ENCODE measurements at regions not wholly inside any gene's neighbourhood (a gene's known extent, or its start where the extent isn't known, plus 50 kb on each side); places are given as distances from the start of the nearest gene placed in this dataset.

DNA sequence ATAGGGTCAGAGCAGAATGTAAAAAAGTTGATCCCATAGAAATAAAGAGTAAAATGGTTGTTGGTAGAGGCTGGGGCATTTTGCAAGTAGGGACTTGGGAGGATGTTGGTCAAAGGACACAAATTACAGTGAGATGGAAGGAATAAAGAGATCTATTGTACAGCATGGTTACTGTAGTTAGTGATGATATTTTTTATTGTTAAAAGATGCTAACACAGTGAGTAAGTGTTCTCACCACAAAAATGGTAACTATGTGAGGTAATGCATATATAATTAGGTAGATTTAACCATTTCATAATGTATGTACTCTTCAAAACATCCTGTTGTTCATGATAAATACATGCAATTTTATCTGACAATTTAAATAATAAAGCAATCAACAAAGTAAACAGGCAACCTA, 280.7 kb upstream of the MAGI2 start:
- intact Hi-C loops (cut with DNase I; ENCODE audit: low total_unique reads), result no loop called here
- H3K4me3 ChIP-seq (ENCODE audit: low read depth, poor library complexity, severe bottlenecking), result no peak overlapping the region
- TF ChIP-seq CTCF (IDR thresholded peaks at IDR 0.05) (no peak), POLR2A (IDR thresholded peaks at IDR 0.05) (no peak)
- no peak for DNase-seq (ENCODE audit: low spot score in 2 of 2)

- intact Hi-C loops (cut with DNase I; ENCODE audit: low total_unique reads), result no loop called here
- no peak for DNase-seq (ENCODE audit: low spot score in 2 of 2)
- no peak overlapping the region for H3K4me3 ChIP-seq (ENCODE audit: low read depth, poor library complexity, severe bottlenecking)
- TF ChIP-seq CTCF (IDR thresholded peaks at IDR 0.05) (no peak), POLR2A (IDR thresholded peaks at IDR 0.05) (no peak)
- 64 to 79% methylated on average over 2 of the region's 2 CpGs for WGBS, 2 donors
Measured at GRCh38 chr7:79732535-79732934, 279.1 kb upstream of the MAGI2 start.

DNA sequence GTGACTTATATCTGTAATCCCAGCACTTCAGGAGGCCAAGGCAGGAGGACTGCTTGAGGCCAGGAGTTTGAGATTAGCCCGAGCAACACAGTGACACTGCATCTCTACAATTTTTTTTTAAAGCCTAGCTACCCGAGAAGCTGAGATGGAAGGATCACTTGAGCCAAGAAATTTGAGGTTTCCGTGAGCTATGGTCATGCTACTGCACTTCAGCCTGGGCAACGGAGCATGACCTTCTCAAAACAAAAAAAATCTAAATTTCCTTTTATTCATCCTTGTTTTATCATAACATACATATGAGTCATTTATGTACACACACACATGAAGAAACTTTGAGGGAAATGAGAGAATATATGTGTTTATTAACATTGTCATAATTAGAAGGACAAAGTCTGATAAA, 277.5 kb upstream of the MAGI2 start:
- no peak overlapping the region for H3K4me3 ChIP-seq (ENCODE audit: low read depth, poor library complexity, severe bottlenecking)
- no peak for DNase-seq (ENCODE audit: low spot score in 2 of 2)
- no peak for TF ChIP-seq CTCF (IDR thresholded peaks at IDR 0.05)
- no peak for TF ChIP-seq POLR2A (IDR thresholded peaks at IDR 0.05)
- 88 to 95% methylated on average over 4 of the region's 4 CpGs for WGBS, 2 donors
- intact Hi-C loops (cut with DNase I; ENCODE audit: low total_unique reads), result no loop called here

DNA sequence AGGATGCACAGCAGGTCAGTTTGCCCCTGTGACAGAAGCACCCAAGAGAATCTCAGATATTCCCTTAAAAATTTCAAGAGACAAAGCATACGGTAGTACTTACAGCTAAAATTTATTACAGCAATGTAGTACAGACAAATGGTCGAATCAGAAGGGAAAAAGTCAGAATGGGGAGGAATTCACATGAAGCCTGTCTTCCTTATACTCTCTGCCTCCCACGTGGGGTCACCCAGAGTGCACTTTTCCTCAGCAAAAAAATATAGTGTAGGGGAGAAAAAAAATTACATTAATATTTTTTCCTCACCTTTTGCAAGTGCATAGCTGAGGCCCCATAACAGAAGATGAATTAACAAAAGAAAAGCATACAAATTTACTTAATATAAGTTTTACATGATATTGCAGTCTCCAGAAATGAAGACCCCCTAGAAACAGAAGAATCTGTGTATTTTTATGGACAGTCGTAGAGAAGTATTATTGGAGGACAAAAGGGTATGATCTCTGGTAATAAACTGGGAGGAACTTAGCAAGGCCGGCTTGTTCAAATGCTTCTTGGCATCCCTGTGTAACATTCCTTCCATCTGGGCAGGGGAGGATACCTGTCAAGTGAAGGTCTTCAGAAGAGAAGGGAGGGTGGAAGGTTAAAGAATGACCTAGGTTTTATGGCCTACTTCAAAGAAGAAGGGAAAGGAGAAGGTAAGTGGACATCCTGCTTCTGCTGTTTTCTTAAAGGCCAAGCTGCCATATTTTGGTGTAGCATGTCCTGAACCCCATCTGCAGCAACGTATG, 270.6 kb upstream of the MAGI2 start:
- intact Hi-C loops (cut with DNase I; ENCODE audit: low total_unique reads), result no loop called here
- WGBS, 2 donors, result 43 to 47% methylated on average over 6 of the region's 6 CpGs
- TF ChIP-seq POLR2A (IDR thresholded peaks at IDR 0.05) (no peak), CTCF (IDR thresholded peaks at IDR 0.05) (no peak)
- no peak for DNase-seq (ENCODE audit: low spot score in 2 of 2)
- no peak overlapping the region for H3K4me3 ChIP-seq (ENCODE audit: low read depth, poor library complexity, severe bottlenecking)

- no peak for TF ChIP-seq CTCF (IDR thresholded peaks at IDR 0.05)
- H3K4me3 ChIP-seq (ENCODE audit: low read depth, poor library complexity, severe bottlenecking), result no peak overlapping the region
- intact Hi-C loops (cut with DNase I; ENCODE audit: low total_unique reads), result no loop called here
- no peak for DNase-seq (ENCODE audit: low spot score in 2 of 2)
Measured at GRCh38 chr7:79722217-79722616, 268.8 kb upstream of the MAGI2 start.

DNA sequence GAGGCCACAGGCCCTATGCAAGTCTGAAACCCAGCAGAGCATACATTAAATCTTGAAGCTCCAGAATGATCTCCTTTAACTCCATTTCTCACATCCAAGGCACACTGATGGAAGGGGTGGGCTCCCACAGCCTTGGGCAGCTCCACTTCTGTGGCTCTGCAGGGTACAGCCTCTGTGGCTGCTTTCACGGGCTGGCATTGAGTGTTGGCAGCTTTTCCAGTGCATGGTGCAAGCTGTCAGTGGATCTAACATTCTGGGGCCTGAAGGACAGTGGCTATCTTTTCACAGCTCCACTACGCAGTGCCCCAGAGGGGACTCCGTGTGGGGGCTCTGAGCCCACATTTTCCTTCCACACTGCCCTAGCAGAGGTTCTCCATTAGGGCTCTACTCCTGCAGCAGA, 265.7 kb upstream of the MAGI2 start:
- H3K4me3 ChIP-seq (ENCODE audit: low read depth, poor library complexity, severe bottlenecking), result no peak overlapping the region
- WGBS, 2 donors, result 75 to 85% methylated on average over 3 of the region's 3 CpGs
- DNase-seq (ENCODE audit: low spot score in 2 of 2), result no peak
- TF ChIP-seq CTCF (IDR thresholded peaks at IDR 0.05), result no peak
- no peak for TF ChIP-seq POLR2A (IDR thresholded peaks at IDR 0.05)
- intact Hi-C loops (cut with DNase I; ENCODE audit: low total_unique reads), result no loop called here
